PC-9 (cell line): ENCODE measurements at regions not wholly inside any gene's neighbourhood (a gene's known extent, or its start where the extent isn't known, plus 50 kb on each side); places are given as distances from the start of the nearest gene placed in this dataset.

ENCODE experiments used
- BruUV-seq: library from RNA; stranded (reverse); fragments of 400-500 nt; replicated peaks from 2 replicates; lab custom pipeline; 2021; lab: Mats Ljungman, UMichigan
- CTCF ChIA-PET: fragments of 300-600 bp; sonication (Branson Sonifier 250); formaldehyde crosslinking; loops from one replicate; lab custom pipeline; 2022; ENCODE audit warnings: antibody characterized with exemption; lab: Charles Lee
- POLR2A ChIA-PET: fragments of 300-600 bp; sonication (Branson Sonifier 250); formaldehyde crosslinking; loops from one replicate; lab custom pipeline; 2022; ENCODE audit warnings: antibody characterized with exemption; ENCODE audit not compliant: unreplicated experiment; lab: Charles Lee
- DNase-seq, 2 experiments: peaks; one replicate each; pipeline versions ENCODE4 v3.0.0 to v3.0.0-alpha.2; 2015 to 2022; ENCODE audit warnings: mixed read lengths in 1 of 2
- H2AFZ ChIP-seq: fragments of 200-600 bp; sonication (generic); 2 replicates; pipeline ENCODE4 v1.8.1; 2017; ENCODE audit warnings: antibody characterized with exemption
- H3F3A ChIP-seq: fragments of 200-600 bp; sonication (generic); 2 replicates; pipeline ENCODE4 v1.8.1; 2017; ENCODE audit warnings: antibody characterized with exemption, mild to moderate bottlenecking, low read depth; ENCODE audit not compliant: insufficient read depth
- H3K27ac ChIP-seq: fragments of 200-600 bp; sonication (generic); 2 replicates; pipeline ENCODE4 v1.6.1; 2016; ENCODE audit warnings: mixed run types
- H3K27me3 ChIP-seq: fragments of 200-600 bp; sonication (generic); 2 replicates; pipeline ENCODE4 v1.6.1; 2016; ENCODE audit warnings: low read depth, mixed run types; ENCODE audit not compliant: insufficient read depth
- H3K36me3 ChIP-seq: fragments of 200-600 bp; sonication (generic); 2 replicates; pipeline ENCODE4 v1.6.1; 2016; ENCODE audit warnings: low read depth, mixed run types
- H3K4me1 ChIP-seq: fragments of 200-600 bp; sonication (generic); replicated peaks from 2 replicates; pipeline ENCODE4 v1.6.1; 2016; ENCODE audit warnings: mixed run types; ENCODE audit not compliant: insufficient read depth
- H3K4me2 ChIP-seq: fragments of 200-600 bp; sonication (generic); 2 replicates; pipeline ENCODE4 v1.6.1; 2017; ENCODE audit warnings: mixed run types
- H3K4me3 ChIP-seq: fragments of 200-600 bp; sonication (generic); 2 replicates; pipeline ENCODE4 v1.6.1; 2016; ENCODE audit warnings: mixed run types
- H3K79me2 ChIP-seq: fragments of 200-600 bp; sonication (generic); 2 replicates; pipeline ENCODE4 v1.6.1; 2017; ENCODE audit warnings: low read depth, mixed run types
- H3K9me2 ChIP-seq: fragments of 200-600 bp; sonication (generic); 2 replicates; pipeline ENCODE4 v1.8.1; 2017; ENCODE audit warnings: mild to moderate bottlenecking; ENCODE audit not compliant: insufficient read depth
- H3K9me3 ChIP-seq: fragments of 200-600 bp; sonication (generic); 2 replicates; pipeline ENCODE4 v1.8.1; 2016; ENCODE audit warnings: low read depth; ENCODE audit not compliant: insufficient read depth
- H4K20me1 ChIP-seq: fragments of 200-600 bp; sonication (generic); 2 replicates; pipeline ENCODE4 v1.8.1; 2017; ENCODE audit not compliant: insufficient read depth
- EZH2 ChIP-seq: fragments of 200-600 bp; sonication (generic); IDR thresholded peaks from 2 replicates; pipeline ENCODE4 v1.8.0; 2017; ENCODE audit warnings: antibody characterized with exemption, low read depth
- intact Hi-C: fragments of 100-400 bp; cut with micrococcal nuclease; formaldehyde crosslinking; loops from one replicate; pipeline ENCODE4 v1.10.0; 2022; ENCODE audit not compliant: unreplicated experiment
- TF ChIP-seq, protein P1 (sequence below): fragments of 200-600 bp; sonication (generic); conservative IDR thresholded peaks from 2 replicates; pipeline ENCODE4 v1.6.1; 2017; ENCODE audit warnings: mixed run types, antibody characterized with exemption, mild to moderate bottlenecking, moderate library complexity

DNA sequence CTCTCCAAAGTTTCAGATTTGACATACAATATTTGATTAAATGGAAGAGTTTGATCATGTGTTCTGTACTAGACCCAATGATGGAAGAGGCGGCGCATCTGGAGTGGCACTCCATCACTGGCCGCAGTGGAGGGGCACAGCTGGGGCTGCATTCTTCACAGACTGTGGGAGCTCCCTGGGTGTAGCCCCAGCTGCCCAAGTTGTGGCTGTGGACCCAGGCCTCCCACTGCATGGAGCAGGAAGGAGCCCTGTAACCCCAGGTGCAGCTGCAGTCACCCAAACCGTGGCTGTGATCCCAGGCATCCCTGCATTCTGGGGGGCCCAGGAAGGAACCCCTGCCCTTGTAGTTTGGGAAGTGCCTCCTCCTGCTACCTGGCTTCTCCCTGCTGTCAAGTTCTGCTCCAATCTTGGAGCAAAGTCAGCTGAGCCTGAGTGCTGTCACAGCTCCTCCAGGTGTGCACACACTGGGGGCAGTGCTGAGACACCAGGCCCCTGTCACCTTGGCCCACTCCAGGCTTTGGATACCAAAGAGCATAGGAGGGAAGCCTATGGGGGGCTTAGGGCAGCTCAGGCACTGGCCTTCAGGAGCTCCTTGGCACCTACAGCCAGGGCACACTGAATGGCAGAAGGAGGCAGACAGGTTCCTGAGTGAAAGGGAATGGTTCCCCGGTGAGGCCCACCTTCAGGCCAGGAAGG, 651.9 kb upstream of the BCHE start:
- Histone ChIP-seq H4K20me1 (no peaks in the 10 kb centered on the region), H3K4me1 (no peaks in the 10 kb centered on the region), H3K27me3 (no peaks in the 10 kb centered on the region), H3K9me2 (0 out of 2 replicates have a peak, but pooled peaks cover 4% of the 10 kb centered on the region), H3K9me3 (no peaks in the 10 kb centered on the region), H3K36me3 (no peaks in the 10 kb centered on the region), H3F3A (no peaks in the 10 kb centered on the region), H3K4me2 (no peak overlapping the region), H3K79me2 (no peaks in the 10 kb centered on the region), H3K27ac (no peak overlapping the region), H2AFZ (no peak overlapping the region), H3K4me3 (no peak overlapping the region)
- ChIA-PET POLR2A (no interaction called here), CTCF (no interaction called here)
- DNase-seq: no peak
- intact Hi-C loops: no loop called here
- TF ChIP-seq, protein P1, sequence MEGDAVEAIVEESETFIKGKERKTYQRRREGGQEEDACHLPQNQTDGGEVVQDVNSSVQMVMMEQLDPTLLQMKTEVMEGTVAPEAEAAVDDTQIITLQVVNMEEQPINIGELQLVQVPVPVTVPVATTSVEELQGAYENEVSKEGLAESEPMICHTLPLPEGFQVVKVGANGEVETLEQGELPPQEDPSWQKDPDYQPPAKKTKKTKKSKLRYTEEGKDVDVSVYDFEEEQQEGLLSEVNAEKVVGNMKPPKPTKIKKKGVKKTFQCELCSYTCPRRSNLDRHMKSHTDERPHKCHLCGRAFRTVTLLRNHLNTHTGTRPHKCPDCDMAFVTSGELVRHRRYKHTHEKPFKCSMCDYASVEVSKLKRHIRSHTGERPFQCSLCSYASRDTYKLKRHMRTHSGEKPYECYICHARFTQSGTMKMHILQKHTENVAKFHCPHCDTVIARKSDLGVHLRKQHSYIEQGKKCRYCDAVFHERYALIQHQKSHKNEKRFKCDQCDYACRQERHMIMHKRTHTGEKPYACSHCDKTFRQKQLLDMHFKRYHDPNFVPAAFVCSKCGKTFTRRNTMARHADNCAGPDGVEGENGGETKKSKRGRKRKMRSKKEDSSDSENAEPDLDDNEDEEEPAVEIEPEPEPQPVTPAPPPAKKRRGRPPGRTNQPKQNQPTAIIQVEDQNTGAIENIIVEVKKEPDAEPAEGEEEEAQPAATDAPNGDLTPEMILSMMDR: no peak
- BruUV-seq: no TSS peak

DNA sequence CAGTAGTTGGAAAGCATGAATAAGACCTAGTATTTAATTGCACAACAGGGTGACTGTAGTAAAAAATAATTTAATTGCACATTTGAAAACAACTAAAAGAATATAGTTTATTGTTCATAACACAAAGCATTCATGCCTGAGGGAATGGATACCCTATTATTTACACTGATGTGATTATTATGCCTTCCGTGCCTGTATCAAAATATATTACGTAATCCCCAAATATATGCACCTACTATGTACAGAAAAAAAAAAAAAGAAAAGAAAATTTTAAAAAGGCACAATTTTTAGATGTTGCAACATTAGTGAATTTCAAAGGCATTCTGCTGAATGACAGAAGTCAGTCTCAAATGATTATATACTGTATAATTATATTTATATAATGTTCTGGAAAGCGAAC, 647.2 kb upstream of the BCHE start:
- no peak for DNase-seq
- H3K27ac ChIP-seq: no peak overlapping the region
- H3K4me3 ChIP-seq: no peak overlapping the region
- H3K9me3 ChIP-seq: no peaks in the 10 kb centered on the region
- BruUV-seq: no TSS peak
- no peak overlapping the region for H2AFZ ChIP-seq
- no peak overlapping the region for H3K4me2 ChIP-seq
- no peaks in the 10 kb centered on the region for H3K27me3 ChIP-seq
- TF ChIP-seq, protein P1: no peak
- TF ChIP-seq EZH2: no peak
- no peaks in the 10 kb centered on the region for H3K4me1 ChIP-seq
- H3K79me2 ChIP-seq: no peaks in the 10 kb centered on the region
- H3K36me3 ChIP-seq: no peaks in the 10 kb centered on the region
- POLR2A ChIA-PET: no interaction called here
- CTCF ChIA-PET: no interaction called here
- intact Hi-C loops: no loop called here
- H4K20me1 ChIP-seq: no peaks in the 10 kb centered on the region
- peaks cover 8% of the 10 kb centered on the region; the same call in 1 of the 2 replicates for H3K9me2 ChIP-seq
- H3F3A ChIP-seq: no peaks in the 10 kb centered on the region

GRCh38 chr3:166481340-166481739, 644.1 kb upstream of the BCHE start:
- H3K27me3 ChIP-seq: no peaks in the 10 kb centered on the region
- ChIA-PET CTCF (no interaction called here), POLR2A (no interaction called here)
- no peak overlapping the region for H3K4me2 ChIP-seq
- no TSS peak for BruUV-seq
- H3F3A ChIP-seq: no peaks in the 10 kb centered on the region
- no peak for DNase-seq
- no peaks in the 10 kb centered on the region for H3K9me3 ChIP-seq
- TF ChIP-seq EZH2: no peak
- TF ChIP-seq, protein P1: no peak
- no peaks in the 10 kb centered on the region for H3K79me2 ChIP-seq
- no peak overlapping the region for H3K4me3 ChIP-seq
- H4K20me1 ChIP-seq: no peaks in the 10 kb centered on the region
- no peaks in the 10 kb centered on the region for H3K36me3 ChIP-seq
- H3K9me2 ChIP-seq: peaks cover 4% of the 10 kb centered on the region; the same call in 1 of the 2 replicates
- intact Hi-C loops: no loop called here
- H3K27ac ChIP-seq: no peak overlapping the region
- H2AFZ ChIP-seq: no peak overlapping the region
- no peaks in the 10 kb centered on the region for H3K4me1 ChIP-seq
